Astrocyte (in vitro differentiated cells and primary cell): ENCODE measurements at regions not wholly inside any gene's neighbourhood (a gene's known extent, or its start where the extent isn't known, plus 50 kb on each side); places are given as distances from the start of the nearest gene placed in this dataset.

Experiments
- CTCF ChIP-seq: IDR thresholded peaks from 2 replicates; pipeline ENCODE4 v1.5.1; 2011; ENCODE audit warnings: low read depth, mild to moderate bottlenecking, inconsistent platforms, low read length, moderate library complexity; ENCODE audit not compliant: insufficient read depth
- EZH2 ChIP-seq: IDR thresholded peaks from 2 replicates; pipeline ENCODE4 v1.6.1; 2012; ENCODE audit warnings: mild to moderate bottlenecking, low read length, inconsistent platforms; ENCODE audit not compliant: insufficient read depth

DNA sequence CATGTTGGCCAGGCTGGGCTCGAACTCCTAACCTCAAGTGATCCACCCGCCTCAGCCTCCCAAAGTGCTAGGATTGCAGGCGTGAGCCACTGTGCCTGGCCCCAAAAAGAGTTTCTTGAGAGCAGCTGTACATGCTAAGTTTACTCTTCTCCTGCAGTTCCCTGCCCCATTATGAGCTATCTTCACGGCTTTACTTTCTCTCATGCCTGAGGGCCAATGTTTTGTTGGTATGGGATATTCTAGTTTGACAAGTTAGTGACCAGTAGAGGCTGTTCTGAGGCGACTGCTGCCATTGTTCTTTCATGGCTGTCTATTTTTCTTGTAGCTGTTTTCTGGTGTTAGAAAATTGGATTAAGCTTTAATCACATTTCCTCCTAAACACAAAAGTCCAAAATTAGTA, 78.0 kb upstream of the STX18 start:
- TF ChIP-seq CTCF (no peak), EZH2 (no peak)
